ENCODE measurements at regions not wholly inside any gene's neighbourhood (a gene's known extent, or its start where the extent isn't known, plus 50 kb on each side); places are given as distances from the start of the nearest gene placed in this dataset.
"Not testable (repeated sequence)": the region's sequence is repeated elsewhere in the genome, so short reads cannot be mapped to it uniquely, and the experiment has no call there.

- no peak for DNase-seq (ENCODE audit: low read depth in 2 of 2)
Observed at GRCh38 chr5:104541141-104541785, 978.7 kb upstream of the NUDT12 start.

GRCh38 chr5:104540448-104540847 lies 977.9 kb upstream of the NUDT12 start:
- DNase-seq (ENCODE audit: low read depth in 2 of 2) = no peak

- DNase-seq (ENCODE audit: low read depth in 2 of 2) = no peak
Observed at GRCh38 chr5:104539618-104540350, 977.2 kb upstream of the NUDT12 start.

- DNase-seq (ENCODE audit: low read depth in 2 of 2) = no peak
Observed at GRCh38 chr5:104538734-104539133, 976.1 kb upstream of the NUDT12 start.

- DNase-seq (ENCODE audit: low read depth in 2 of 2) = no peak
Observed at GRCh38 chr5:104533498-104533897, 970.9 kb upstream of the NUDT12 start.

- no peak for DNase-seq (ENCODE audit: low read depth in 2 of 2)
Observed at GRCh38 chr5:104526866-104527265, 964.3 kb upstream of the NUDT12 start.

GRCh38 chr5:104513640-104514072 lies 951.1 kb upstream of the NUDT12 start:
- no peak for DNase-seq (ENCODE audit: low read depth in 2 of 2)

- DNase-seq (ENCODE audit: low read depth in 2 of 2) = no peak
Observed at GRCh38 chr5:104513121-104513602, 950.6 kb upstream of the NUDT12 start.

- DNase-seq (ENCODE audit: low read depth in 2 of 2) = no peak
Observed at GRCh38 chr5:104512063-104512825, 949.7 kb upstream of the NUDT12 start.

- DNase-seq (ENCODE audit: low read depth in 2 of 2) = no peak
Observed at GRCh38 chr5:104498281-104498680, 935.7 kb upstream of the NUDT12 start.

- no peak for DNase-seq (ENCODE audit: low read depth in 2 of 2)
Observed at GRCh38 chr5:104494083-104494482, 931.5 kb upstream of the NUDT12 start.

- DNase-seq (ENCODE audit: low read depth in 2 of 2) = no peak
Observed at GRCh38 chr5:104472811-104473210, 910.2 kb upstream of the NUDT12 start.

GRCh38 chr5:104456122-104456521 lies 893.5 kb upstream of the NUDT12 start:
- DNase-seq (ENCODE audit: low read depth in 2 of 2) = no peak

- DNase-seq (ENCODE audit: low read depth in 2 of 2) = no peak
Observed at GRCh38 chr5:104452550-104452949, 890.0 kb upstream of the NUDT12 start.

- not testable (repeated sequence) for DNase-seq (ENCODE audit: low read depth in 2 of 2)
Observed at GRCh38 chr5:104451911-104452310, 889.3 kb upstream of the NUDT12 start.

GRCh38 chr5:104444656-104445055 lies 882.1 kb upstream of the NUDT12 start:
- DNase-seq (ENCODE audit: low read depth in 2 of 2) = no peak

- DNase-seq (ENCODE audit: low read depth in 2 of 2) = no peak
Observed at GRCh38 chr5:104443706-104444105, 881.1 kb upstream of the NUDT12 start.

- DNase-seq (ENCODE audit: low read depth in 2 of 2) = no peak
Observed at GRCh38 chr5:104431981-104432380, 869.4 kb upstream of the NUDT12 start.

GRCh38 chr5:104431002-104431620 lies 868.5 kb upstream of the NUDT12 start:
- no peak for DNase-seq (ENCODE audit: low read depth in 2 of 2)

GRCh38 chr5:104429911-104430310 lies 867.3 kb upstream of the NUDT12 start:
- DNase-seq (ENCODE audit: low read depth in 2 of 2) = no peak

GRCh38 chr5:104421431-104421830 lies 858.8 kb upstream of the NUDT12 start:
- DNase-seq (ENCODE audit: low read depth in 2 of 2) = no peak

GRCh38 chr5:104418056-104418455 lies 855.5 kb upstream of the NUDT12 start:
- DNase-seq (ENCODE audit: low read depth in 2 of 2) = no peak

Measured in dermis microvascular lymphatic vessel endothelial cell (primary cell).